B cell (primary cell): ENCODE measurements at regions not wholly inside any gene's neighbourhood (a gene's known extent, or its start where the extent isn't known, plus 50 kb on each side); places are given as distances from the start of the nearest gene placed in this dataset.

Experiments
- ATAC-seq: fragments of 200-7000 bp; cut with Tn5 transposase; one replicate; pipeline ENCODE4 v1.10.0; 2021; ENCODE audit warnings: low read depth, mild to moderate bottlenecking, moderate number of reproducible peaks, moderate library complexity
- CTCF ChIA-PET: fragments of 350-600 bp; sonication (Branson Sonifier 250); formaldehyde crosslinking; loops from one replicate; lab custom pipeline; 2021; ENCODE audit warnings: antibody characterized with exemption, inconsistent platforms; lab: Charles Lee
- POLR2A ChIA-PET: fragments of 350-600 bp; sonication (Branson Sonifier 250); formaldehyde crosslinking; loops from one replicate; lab custom pipeline; 2021; ENCODE audit warnings: antibody characterized with exemption; lab: Charles Lee
- DNase-seq: peaks from one replicate; pipeline ENCODE4 v3.0.0; 2013
- H2AFZ ChIP-seq: 2 replicates; pipeline ENCODE4 v1.6.1; 2012; ENCODE audit warnings: mild to moderate bottlenecking, low read depth, low read length; ENCODE audit not compliant: insufficient read depth, poor library complexity, severe bottlenecking
- H3K27ac ChIP-seq, 2 donors: 1 replicate in 1 of 2; 2 replicates in 1 of 2; pipeline ENCODE4 v1.5.1; 2012 to 2013; ENCODE audit warnings: low read length in 2 of 2, mild to moderate bottlenecking in 2 of 2, moderate library complexity in 1 of 2
- H3K27me3 ChIP-seq, 4 experiments: fragments of 200-600 bp in 1 of 4; sonication (generic) in 1 of 4; replicated peaks in 1 of 4; 1 replicate in 2 of 4; 2 replicates in 2 of 4; pipeline versions ENCODE4 v1.6.1 to v1.7.0; 2013 to 2016; ENCODE audit warnings: low read length in 3 of 4, mild to moderate bottlenecking in 2 of 4, mixed read lengths in 1 of 4, moderate library complexity in 1 of 4; ENCODE audit not compliant: insufficient read depth in 4 of 4, control insufficient read depth in 3 of 4; ENCODE audit errors: control extremely low read depth in 1 of 4
- H3K36me3 ChIP-seq, 2 experiments: replicated peaks in 1 of 2; 1 replicate in 1 of 2; 2 replicates in 1 of 2; pipeline versions ENCODE4 v1.6.1 to v1.7.1; 2013; ENCODE audit warnings: low read length in 1 of 2; ENCODE audit not compliant: insufficient read depth in 2 of 2, control insufficient read depth in 1 of 2; ENCODE audit errors: control extremely low read depth in 1 of 2, extremely low read depth in 1 of 2
- H3K4me1 ChIP-seq, 2 donors: fragments of 200-600 bp in 1 of 2; sonication (generic) in 1 of 2; 1 replicate in 1 of 2; 2 replicates in 1 of 2; pipeline versions ENCODE4 v1.5.1 to v1.6.1; 2013 to 2017; ENCODE audit warnings: low read length in 2 of 2; ENCODE audit not compliant: control insufficient read depth in 2 of 2, insufficient read depth in 2 of 2
- H3K4me2 ChIP-seq: replicated peaks from 2 replicates; pipeline ENCODE3; 2012; ENCODE audit warnings: mild to moderate bottlenecking, low read depth, low read length; ENCODE audit not compliant: poor library complexity, severe bottlenecking
- H3K4me3 ChIP-seq, 5 experiments: fragments of 200-600 bp in 1 of 5; sonication (generic) in 1 of 5; 1 replicate in 3 of 5; 2 replicates in 2 of 5; pipeline versions ENCODE4 v1.5.1 to v1.7.0; 2011 to 2016; ENCODE audit warnings: low read length in 4 of 5, mild to moderate bottlenecking in 4 of 5, low read depth in 2 of 5, control low read depth in 1 of 5, moderate library complexity in 1 of 5; ENCODE audit not compliant: insufficient read depth in 1 of 5; ENCODE audit errors: control extremely low read depth in 1 of 5, extremely low read depth in 1 of 5
- H3K79me2 ChIP-seq: fragments of 200-600 bp; sonication (generic); one replicate; pipeline ENCODE4 v1.6.0; 2016; ENCODE audit warnings: low read length; ENCODE audit not compliant: control insufficient read depth, insufficient read depth
- H3K9ac ChIP-seq: fragments of 200-600 bp; sonication (generic); 2 replicates; pipeline ENCODE4 v1.6.1; 2017; ENCODE audit warnings: mild to moderate bottlenecking, low read length, moderate library complexity
- H3K9me3 ChIP-seq, 3 donors: one replicate each; pipeline versions ENCODE4 v1.6.1 to v1.7.1; 2013; ENCODE audit warnings: low read length in 2 of 3; ENCODE audit not compliant: control insufficient read depth in 2 of 3, insufficient read depth in 1 of 3; ENCODE audit errors: control extremely low read depth in 1 of 3
- H4K20me1 ChIP-seq: 2 replicates; pipeline ENCODE4 v1.6.0; 2012; ENCODE audit warnings: mild to moderate bottlenecking, low read length; ENCODE audit not compliant: insufficient read depth, control insufficient read depth, poor library complexity, severe bottlenecking
- H3K27ac Mint-ChIP-seq: one replicate; pipeline ENCODE4 v1.8.0; 2021; ENCODE audit warnings: mixed read lengths
- H3K27me3 Mint-ChIP-seq: one replicate; pipeline ENCODE4 v1.8.0; 2021; ENCODE audit warnings: mixed read lengths
- H3K4me1 Mint-ChIP-seq: one replicate; pipeline ENCODE4 v1.8.0; 2021; ENCODE audit warnings: mixed read lengths
- H3K4me3 Mint-ChIP-seq: one replicate; pipeline ENCODE4 v1.8.0; 2021; ENCODE audit warnings: mixed read lengths
- H3K9me3 Mint-ChIP-seq: one replicate; pipeline ENCODE4 v1.8.0; 2022; ENCODE audit warnings: mixed read lengths; ENCODE audit not compliant: insufficient read depth
- CTCF ChIP-seq: fragments of 200-600 bp; IDR thresholded peaks from one replicate; pipeline ENCODE4 v1.8.0; 2022; ENCODE audit warnings: antibody characterized with exemption, mild to moderate bottlenecking
- EZH2 ChIP-seq: IDR thresholded peaks from 2 replicates; pipeline ENCODE4 v1.6.1; 2012; ENCODE audit warnings: borderline replicate concordance, low read depth, mild to moderate bottlenecking, moderate library complexity, low read length; ENCODE audit not compliant: insufficient read depth, poor library complexity, severe bottlenecking
- WGBS: methylation state at CpG from one replicate; pipeline ENCODE4 v1.1.5; 2013; ENCODE audit warnings: missing lambda C conversion rate; ENCODE audit not compliant: insufficient coverage; 5-methylcytosine and 5-hydroxymethylcytosine counted together
- intact Hi-C: fragments of 100-400 bp; cut with micrococcal nuclease; formaldehyde crosslinking; loops from one replicate; pipeline ENCODE4 v1.10.0; 2022

DNA sequence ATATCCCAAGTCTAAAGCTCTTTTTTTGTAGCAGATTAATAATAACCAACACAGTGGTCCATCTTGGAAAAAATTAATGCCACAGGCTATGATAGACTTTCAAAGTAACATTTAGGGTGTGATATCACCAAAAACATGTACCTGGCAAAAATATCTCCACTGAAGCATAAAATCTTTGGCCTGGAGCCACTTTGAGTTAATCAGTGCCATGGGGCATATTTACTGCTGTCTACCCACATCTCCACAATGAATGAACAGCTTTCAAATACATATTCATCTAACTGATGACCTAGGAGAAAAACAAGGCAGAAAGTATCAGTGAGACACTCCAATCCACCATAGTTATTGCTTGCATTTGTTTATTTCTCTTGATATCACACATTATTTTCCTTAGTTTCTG is 296.0 kb upstream of the MDFIC2 start:
- H3K27me3 ChIP-seq: no peaks in the 10 kb centered on the region
- no peak overlapping the region for H2AFZ ChIP-seq
- H3K4me3 ChIP-seq: no peak overlapping the region
- no peak overlapping the region for H3K9ac ChIP-seq
- no peaks in the 10 kb centered on the region for H3K36me3 ChIP-seq
- intact Hi-C loops: no loop called here
- Mint-ChIP-seq H3K27me3 (peaks cover 6% of the 10 kb centered on the region), H3K9me3 (no peaks in the 10 kb centered on the region), H3K27ac (no peak overlapping the region), H3K4me1 (no peaks in the 10 kb centered on the region), H3K4me3 (no peak overlapping the region)
- no peaks in the 10 kb centered on the region for H4K20me1 ChIP-seq
- ChIA-PET POLR2A (no interaction called here), CTCF (no interaction called here)
- H3K4me2 ChIP-seq: no peak overlapping the region
- peaks cover 0 to 10% (median 0%) of the 10 kb centered on the region in 3 donors for H3K9me3 ChIP-seq
- H3K79me2 ChIP-seq: no peaks in the 10 kb centered on the region
- no peak for ATAC-seq
- DNase-seq: no peak
- H3K27ac ChIP-seq: no peak overlapping the region
- no peaks in the 10 kb centered on the region for H3K4me1 ChIP-seq
- TF ChIP-seq EZH2: no peak
- TF ChIP-seq CTCF: no peak

DNA sequence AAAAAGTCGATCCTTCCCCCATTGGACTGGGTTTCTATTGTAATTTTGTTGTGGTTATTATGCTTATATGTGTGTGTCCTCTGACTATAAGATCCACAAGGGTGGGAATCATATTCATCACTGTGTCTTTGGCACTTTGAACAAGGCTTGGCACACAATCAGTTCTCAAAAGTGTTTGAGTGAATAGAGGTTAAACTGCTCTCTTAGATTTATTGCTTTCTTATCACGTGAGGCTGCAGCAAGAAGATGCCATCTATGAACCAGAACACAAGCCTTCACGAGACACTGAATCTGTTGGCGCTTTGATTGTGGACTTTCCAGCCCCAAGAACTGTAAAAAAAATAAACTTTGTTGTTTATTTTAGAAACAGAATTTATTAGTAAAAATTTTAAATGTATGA is 295.0 kb upstream of the MDFIC2 start:
- H3K9me3 ChIP-seq: peaks cover 0 to 6% (median 0%) of the 10 kb centered on the region in 3 donors
- no peaks in the 10 kb centered on the region for H3K36me3 ChIP-seq
- no peaks in the 10 kb centered on the region for H3K4me1 ChIP-seq
- no peaks in the 10 kb centered on the region for H3K9me3 Mint-ChIP-seq
- peaks cover 6% of the 10 kb centered on the region for H3K27me3 Mint-ChIP-seq
- no peaks in the 10 kb centered on the region for H3K27me3 ChIP-seq
- intact Hi-C loops: no loop called here
- H3K79me2 ChIP-seq: no peaks in the 10 kb centered on the region
- CTCF ChIA-PET: no interaction called here
- no peak overlapping the region for H2AFZ ChIP-seq
- no peaks in the 10 kb centered on the region for H4K20me1 ChIP-seq
- no peak overlapping the region for H3K9ac ChIP-seq
- WGBS: no CpG with 5 or more reads among the region's 4 CpGs
- no peak for ATAC-seq
- TF ChIP-seq EZH2 (no peak), CTCF (no peak)
- no peaks in the 10 kb centered on the region for H3K4me1 Mint-ChIP-seq
- H3K27ac ChIP-seq: no peak overlapping the region
- POLR2A ChIA-PET: no interaction called here
- H3K27ac Mint-ChIP-seq: no peak overlapping the region
- no peak for DNase-seq
- H3K4me3 ChIP-seq: no peak overlapping the region
- no peak overlapping the region for H3K4me2 ChIP-seq
- H3K4me3 Mint-ChIP-seq: no peak overlapping the region
